ENCODE measurements at regions not wholly inside any gene's neighbourhood (a gene's known extent, or its start where the extent isn't known, plus 50 kb on each side); places are given as distances from the start of the nearest gene placed in this dataset.

- H3K4me1 ChIP-seq (ENCODE audit: control insufficient read depth, insufficient read depth, low read length), result no peaks in the 10 kb centered on the region
- H3K4me3 ChIP-seq (ENCODE audit: low read length), result no peak overlapping the region
- H3K9me3 ChIP-seq (replicated peaks; ENCODE audit: low read length), result no peaks in the 10 kb centered on the region
- no peak overlapping the region for H3K9ac ChIP-seq (ENCODE audit: low read depth, low read length)
- H3K4me2 ChIP-seq (ENCODE audit: low read length), result no peak overlapping the region
- no peaks in the 10 kb centered on the region for H3K36me3 ChIP-seq (ENCODE audit: insufficient read depth, low read length)
- H3K27me3 ChIP-seq (ENCODE audit: control insufficient read depth, insufficient read depth, low read length), result no peaks in the 10 kb centered on the region
These were observed 957.9 kb upstream of the USP15 start for GRCh38 chr12:61302282-61302681.

GRCh38 chr12:61308220-61308619, 952.0 kb upstream of the USP15 start:
- Histone ChIP-seq H3K4me3 (ENCODE audit: low read length) (no peak overlapping the region), H3K4me1 (ENCODE audit: control insufficient read depth, insufficient read depth, low read length) (no peaks in the 10 kb centered on the region), H3K9ac (ENCODE audit: low read depth, low read length) (no peak overlapping the region), H3K36me3 (ENCODE audit: insufficient read depth, low read length) (no peaks in the 10 kb centered on the region), H3K27me3 (ENCODE audit: control insufficient read depth, insufficient read depth, low read length) (no peaks in the 10 kb centered on the region), H3K4me2 (ENCODE audit: low read length) (no peak overlapping the region), H3K9me3 (replicated peaks; ENCODE audit: low read length) (no peaks in the 10 kb centered on the region)

GRCh38 chr12:61311413-61311812, 948.8 kb upstream of the USP15 start:
- H3K4me2 ChIP-seq (ENCODE audit: low read length), result no peak overlapping the region
- H3K4me3 ChIP-seq (ENCODE audit: low read length), result no peak overlapping the region
- no peaks in the 10 kb centered on the region for H3K9me3 ChIP-seq (replicated peaks; ENCODE audit: low read length)
- no peaks in the 10 kb centered on the region for H3K4me1 ChIP-seq (ENCODE audit: control insufficient read depth, insufficient read depth, low read length)
- no peaks in the 10 kb centered on the region for H3K36me3 ChIP-seq (ENCODE audit: insufficient read depth, low read length)
- no peak overlapping the region for H3K9ac ChIP-seq (ENCODE audit: low read depth, low read length)
- no peaks in the 10 kb centered on the region for H3K27me3 ChIP-seq (ENCODE audit: control insufficient read depth, insufficient read depth, low read length)

GRCh38 chr12:61348871-61349270, 911.3 kb upstream of the USP15 start:
- Histone ChIP-seq H3K4me3 (ENCODE audit: low read length) (no peak overlapping the region), H3K27me3 (ENCODE audit: control insufficient read depth, insufficient read depth, low read length) (no peaks in the 10 kb centered on the region), H3K9ac (ENCODE audit: low read depth, low read length) (no peak overlapping the region), H3K36me3 (ENCODE audit: insufficient read depth, low read length) (no peaks in the 10 kb centered on the region), H3K4me2 (ENCODE audit: low read length) (no peak overlapping the region), H3K4me1 (ENCODE audit: control insufficient read depth, insufficient read depth, low read length) (no peaks in the 10 kb centered on the region), H3K9me3 (replicated peaks; ENCODE audit: low read length) (no peaks in the 10 kb centered on the region)

- H3K9ac ChIP-seq (ENCODE audit: low read depth, low read length), result no peak overlapping the region
- H3K4me1 ChIP-seq (ENCODE audit: control insufficient read depth, insufficient read depth, low read length), result no peaks in the 10 kb centered on the region
- no peaks in the 10 kb centered on the region for H3K27me3 ChIP-seq (ENCODE audit: control insufficient read depth, insufficient read depth, low read length)
- no peak overlapping the region for H3K4me3 ChIP-seq (ENCODE audit: low read length)
- no peak overlapping the region for H3K4me2 ChIP-seq (ENCODE audit: low read length)
- no peaks in the 10 kb centered on the region for H3K36me3 ChIP-seq (ENCODE audit: insufficient read depth, low read length)
- H3K9me3 ChIP-seq (replicated peaks; ENCODE audit: low read length), result no peaks in the 10 kb centered on the region
These were observed 905.1 kb upstream of the USP15 start for GRCh38 chr12:61355105-61355504.

- no peak overlapping the region for H3K9ac ChIP-seq (ENCODE audit: low read depth, low read length)
- H3K4me1 ChIP-seq (ENCODE audit: control insufficient read depth, insufficient read depth, low read length), result no peaks in the 10 kb centered on the region
- H3K27me3 ChIP-seq (ENCODE audit: control insufficient read depth, insufficient read depth, low read length), result no peaks in the 10 kb centered on the region
- H3K36me3 ChIP-seq (ENCODE audit: insufficient read depth, low read length), result no peaks in the 10 kb centered on the region
- no peaks in the 10 kb centered on the region for H3K9me3 ChIP-seq (replicated peaks; ENCODE audit: low read length)
- no peak overlapping the region for H3K4me2 ChIP-seq (ENCODE audit: low read length)
- no peak overlapping the region for H3K4me3 ChIP-seq (ENCODE audit: low read length)
These were observed 903.7 kb upstream of the USP15 start for GRCh38 chr12:61356485-61356884.

GRCh38 chr12:61357496-61357895, 902.7 kb upstream of the USP15 start:
- Histone ChIP-seq H3K4me2 (ENCODE audit: low read length) (no peak overlapping the region), H3K36me3 (ENCODE audit: insufficient read depth, low read length) (no peaks in the 10 kb centered on the region), H3K27me3 (ENCODE audit: control insufficient read depth, insufficient read depth, low read length) (no peaks in the 10 kb centered on the region)

GRCh38 chr12:61362037-61362436, 898.2 kb upstream of the USP15 start:
- Histone ChIP-seq H3K9me3 (replicated peaks; ENCODE audit: low read length) (no peaks in the 10 kb centered on the region), H3K36me3 (ENCODE audit: insufficient read depth, low read length) (no peaks in the 10 kb centered on the region), H3K27me3 (ENCODE audit: control insufficient read depth, insufficient read depth, low read length) (no peaks in the 10 kb centered on the region), H3K4me2 (ENCODE audit: low read length) (no peak overlapping the region), H3K4me1 (ENCODE audit: control insufficient read depth, insufficient read depth, low read length) (no peaks in the 10 kb centered on the region), H3K9ac (ENCODE audit: low read depth, low read length) (no peak overlapping the region), H3K4me3 (ENCODE audit: low read length) (no peak overlapping the region)

More at GRCh38 chr12:61357496-61357895, 902.7 kb upstream of the USP15 start:
- Histone ChIP-seq H3K4me3 (ENCODE audit: low read length) (no peak overlapping the region), H3K4me1 (ENCODE audit: control insufficient read depth, insufficient read depth, low read length) (no peaks in the 10 kb centered on the region), H3K9ac (ENCODE audit: low read depth, low read length) (no peak overlapping the region), H3K9me3 (replicated peaks; ENCODE audit: low read length) (no peaks in the 10 kb centered on the region)

GRCh38 chr12:61365001-61365400, 895.2 kb upstream of the USP15 start:
- H3K9me3 ChIP-seq (replicated peaks; ENCODE audit: low read length), result no peaks in the 10 kb centered on the region
- no peak overlapping the region for H3K4me3 ChIP-seq (ENCODE audit: low read length)
- H3K4me2 ChIP-seq (ENCODE audit: low read length), result no peak overlapping the region
- no peaks in the 10 kb centered on the region for H3K36me3 ChIP-seq (ENCODE audit: insufficient read depth, low read length)
- H3K27me3 ChIP-seq (ENCODE audit: control insufficient read depth, insufficient read depth, low read length), result no peaks in the 10 kb centered on the region
- H3K4me1 ChIP-seq (ENCODE audit: control insufficient read depth, insufficient read depth, low read length), result no peaks in the 10 kb centered on the region
- no peak overlapping the region for H3K9ac ChIP-seq (ENCODE audit: low read depth, low read length)

- H3K4me2 ChIP-seq (ENCODE audit: low read length), result no peak overlapping the region
- H3K36me3 ChIP-seq (ENCODE audit: insufficient read depth, low read length), result no peaks in the 10 kb centered on the region
- H3K9ac ChIP-seq (ENCODE audit: low read depth, low read length), result no peak overlapping the region
- no peaks in the 10 kb centered on the region for H3K27me3 ChIP-seq (ENCODE audit: control insufficient read depth, insufficient read depth, low read length)
- H3K4me1 ChIP-seq (ENCODE audit: control insufficient read depth, insufficient read depth, low read length), result no peaks in the 10 kb centered on the region
- no peak overlapping the region for H3K4me3 ChIP-seq (ENCODE audit: low read length)
- H3K9me3 ChIP-seq (replicated peaks; ENCODE audit: low read length), result no peaks in the 10 kb centered on the region
These were observed 892.9 kb upstream of the USP15 start for GRCh38 chr12:61367281-61367785.

GRCh38 chr12:61369241-61369910, 890.8 kb upstream of the USP15 start:
- no peaks in the 10 kb centered on the region for H3K27me3 ChIP-seq (ENCODE audit: control insufficient read depth, insufficient read depth, low read length)
- no peak overlapping the region for H3K4me2 ChIP-seq (ENCODE audit: low read length)
- H3K9me3 ChIP-seq (replicated peaks; ENCODE audit: low read length), result no peaks in the 10 kb centered on the region
- no peaks in the 10 kb centered on the region for H3K4me1 ChIP-seq (ENCODE audit: control insufficient read depth, insufficient read depth, low read length)
- H3K9ac ChIP-seq (ENCODE audit: low read depth, low read length), result no peak overlapping the region
- H3K36me3 ChIP-seq (ENCODE audit: insufficient read depth, low read length), result no peaks in the 10 kb centered on the region
- no peak overlapping the region for H3K4me3 ChIP-seq (ENCODE audit: low read length)

GRCh38 chr12:61384511-61384910, 875.7 kb upstream of the USP15 start:
- H3K36me3 ChIP-seq (ENCODE audit: insufficient read depth, low read length), result no peaks in the 10 kb centered on the region
- no peaks in the 10 kb centered on the region for H3K4me1 ChIP-seq (ENCODE audit: control insufficient read depth, insufficient read depth, low read length)
- H3K4me2 ChIP-seq (ENCODE audit: low read length), result no peak overlapping the region
- peaks cover 6% of the 10 kb centered on the region for H3K9me3 ChIP-seq (replicated peaks; ENCODE audit: low read length)
- H3K4me3 ChIP-seq (ENCODE audit: low read length), result no peak overlapping the region
- no peaks in the 10 kb centered on the region for H3K27me3 ChIP-seq (ENCODE audit: control insufficient read depth, insufficient read depth, low read length)
- H3K9ac ChIP-seq (ENCODE audit: low read depth, low read length), result no peak overlapping the region
